Omental fat pad (tissue), 3 donors: ENCODE measurements at regions not wholly inside any gene's neighbourhood (a gene's known extent, or its start where the extent isn't known, plus 50 kb on each side); places are given as distances from the start of the nearest gene placed in this dataset.

Experiments
- ATAC-seq: fragments of 150-250 bp; one replicate; pipeline ENCODE4 v1.9.1; 2016; ENCODE audit warnings: mild to moderate bottlenecking, moderate library complexity; ENCODE audit not compliant: low FRiP score
- DNase-seq: peaks from one replicate; pipeline ENCODE4 v3.0.0-alpha.2; 2019; ENCODE audit warnings: low spot score
- TF ChIP-seq, protein P1 (sequence below), 3 donors: fragments of 450-650 bp; IDR thresholded peaks; one replicate each; pipeline ENCODE4 v1.5.1; 2016 to 2017; ENCODE audit warnings: antibody characterized with exemption in 3 of 3, mild to moderate bottlenecking in 3 of 3, moderate library complexity in 2 of 3

GRCh38 chr4:81776794-81777193, 305.1 kb upstream of the RASGEF1B start:
- TF ChIP-seq, protein P1, sequence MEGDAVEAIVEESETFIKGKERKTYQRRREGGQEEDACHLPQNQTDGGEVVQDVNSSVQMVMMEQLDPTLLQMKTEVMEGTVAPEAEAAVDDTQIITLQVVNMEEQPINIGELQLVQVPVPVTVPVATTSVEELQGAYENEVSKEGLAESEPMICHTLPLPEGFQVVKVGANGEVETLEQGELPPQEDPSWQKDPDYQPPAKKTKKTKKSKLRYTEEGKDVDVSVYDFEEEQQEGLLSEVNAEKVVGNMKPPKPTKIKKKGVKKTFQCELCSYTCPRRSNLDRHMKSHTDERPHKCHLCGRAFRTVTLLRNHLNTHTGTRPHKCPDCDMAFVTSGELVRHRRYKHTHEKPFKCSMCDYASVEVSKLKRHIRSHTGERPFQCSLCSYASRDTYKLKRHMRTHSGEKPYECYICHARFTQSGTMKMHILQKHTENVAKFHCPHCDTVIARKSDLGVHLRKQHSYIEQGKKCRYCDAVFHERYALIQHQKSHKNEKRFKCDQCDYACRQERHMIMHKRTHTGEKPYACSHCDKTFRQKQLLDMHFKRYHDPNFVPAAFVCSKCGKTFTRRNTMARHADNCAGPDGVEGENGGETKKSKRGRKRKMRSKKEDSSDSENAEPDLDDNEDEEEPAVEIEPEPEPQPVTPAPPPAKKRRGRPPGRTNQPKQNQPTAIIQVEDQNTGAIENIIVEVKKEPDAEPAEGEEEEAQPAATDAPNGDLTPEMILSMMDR (IDR thresholded peaks at IDR 0.05), result no peak
- ATAC-seq (no peak), DNase-seq (no peak)

DNA sequence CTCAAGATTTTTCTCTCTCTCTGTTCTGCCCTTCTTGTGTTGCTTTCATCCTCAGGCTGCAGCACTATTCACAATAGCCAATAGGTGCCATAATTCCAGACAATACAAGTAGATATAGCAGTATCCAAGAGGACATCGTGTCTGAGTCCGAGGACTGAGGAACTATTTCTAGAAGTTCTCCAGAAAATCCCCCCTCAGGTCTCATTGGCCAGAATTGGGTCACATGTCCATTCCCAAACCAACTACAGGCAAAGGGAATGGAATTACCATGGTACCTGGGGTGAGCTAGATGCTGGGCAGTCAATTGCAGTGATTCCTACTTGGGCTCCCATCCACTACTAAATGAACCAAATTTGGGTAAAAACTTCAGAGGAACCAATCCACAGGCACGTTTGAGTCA, 301.9 kb upstream of the RASGEF1B start:
- DNase-seq (no peak), ATAC-seq (no peak)
- TF ChIP-seq, protein P1 (IDR thresholded peaks at IDR 0.05), result no peak

GRCh38 chr4:81771721-81772120, 300.0 kb upstream of the RASGEF1B start:
- TF ChIP-seq, protein P1 (IDR thresholded peaks at IDR 0.05), result no peak
- ATAC-seq (no peak), DNase-seq (no peak)

- TF ChIP-seq, protein P1 (IDR thresholded peaks at IDR 0.05), result no peak
- ATAC-seq (no peak), DNase-seq (no peak)
Observed at GRCh38 chr4:81769244-81769643, 297.5 kb upstream of the RASGEF1B start.

GRCh38 chr4:81758574-81759264, 287.0 kb upstream of the RASGEF1B start:
- no peak for DNase-seq
- ATAC-seq, result no peak
- TF ChIP-seq, protein P1 (IDR thresholded peaks at IDR 0.05), result no peak

- TF ChIP-seq, protein P1 (IDR thresholded peaks at IDR 0.05), result no peak
- no peak for DNase-seq
- no peak for ATAC-seq
Observed at GRCh38 chr4:81757691-81758090, 286.0 kb upstream of the RASGEF1B start.

- ATAC-seq, result no peak
- no peak for DNase-seq
- TF ChIP-seq, protein P1 (IDR thresholded peaks at IDR 0.05), result no peak
Observed at GRCh38 chr4:81756973-81757372, 285.3 kb upstream of the RASGEF1B start.
